ENCODE measurements at regions not wholly inside any gene's neighbourhood (a gene's known extent, or its start where the extent isn't known, plus 50 kb on each side); places are given as distances from the start of the nearest gene placed in this dataset.

GRCh38 chr2:102929721-102930120, 167.9 kb downstream of the TMEM182 start:
- TF ChIP-seq, protein P1, sequence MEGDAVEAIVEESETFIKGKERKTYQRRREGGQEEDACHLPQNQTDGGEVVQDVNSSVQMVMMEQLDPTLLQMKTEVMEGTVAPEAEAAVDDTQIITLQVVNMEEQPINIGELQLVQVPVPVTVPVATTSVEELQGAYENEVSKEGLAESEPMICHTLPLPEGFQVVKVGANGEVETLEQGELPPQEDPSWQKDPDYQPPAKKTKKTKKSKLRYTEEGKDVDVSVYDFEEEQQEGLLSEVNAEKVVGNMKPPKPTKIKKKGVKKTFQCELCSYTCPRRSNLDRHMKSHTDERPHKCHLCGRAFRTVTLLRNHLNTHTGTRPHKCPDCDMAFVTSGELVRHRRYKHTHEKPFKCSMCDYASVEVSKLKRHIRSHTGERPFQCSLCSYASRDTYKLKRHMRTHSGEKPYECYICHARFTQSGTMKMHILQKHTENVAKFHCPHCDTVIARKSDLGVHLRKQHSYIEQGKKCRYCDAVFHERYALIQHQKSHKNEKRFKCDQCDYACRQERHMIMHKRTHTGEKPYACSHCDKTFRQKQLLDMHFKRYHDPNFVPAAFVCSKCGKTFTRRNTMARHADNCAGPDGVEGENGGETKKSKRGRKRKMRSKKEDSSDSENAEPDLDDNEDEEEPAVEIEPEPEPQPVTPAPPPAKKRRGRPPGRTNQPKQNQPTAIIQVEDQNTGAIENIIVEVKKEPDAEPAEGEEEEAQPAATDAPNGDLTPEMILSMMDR (IDR thresholded peaks at IDR 0.05): no peak
- TF ChIP-seq POLR2A (IDR thresholded peaks at IDR 0.05): no peak
